ENCODE measurements at regions not wholly inside any gene's neighbourhood (a gene's known extent, or its start where the extent isn't known, plus 50 kb on each side); places are given as distances from the start of the nearest gene placed in this dataset.

DNA sequence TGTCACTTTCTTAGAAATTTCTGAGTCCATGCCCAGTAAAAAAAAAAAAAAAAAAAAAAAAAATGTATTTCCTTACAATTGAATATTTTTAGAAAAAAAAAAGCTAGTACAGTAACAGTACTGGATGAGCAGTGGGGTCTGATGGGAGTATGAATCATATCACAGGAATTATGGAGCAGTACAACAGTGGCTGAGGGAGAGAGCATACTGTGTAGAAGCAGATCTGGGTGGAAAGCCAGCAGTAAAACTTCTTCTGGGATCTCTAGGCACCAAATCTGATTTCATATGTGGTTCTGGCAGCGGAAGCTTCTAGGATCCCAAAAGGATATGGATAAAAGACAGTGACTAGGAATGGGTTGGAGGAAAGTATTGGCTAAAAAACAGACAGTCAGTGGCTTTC, 414.9 kb upstream of the FSHR start:
- TF ChIP-seq, protein P1, sequence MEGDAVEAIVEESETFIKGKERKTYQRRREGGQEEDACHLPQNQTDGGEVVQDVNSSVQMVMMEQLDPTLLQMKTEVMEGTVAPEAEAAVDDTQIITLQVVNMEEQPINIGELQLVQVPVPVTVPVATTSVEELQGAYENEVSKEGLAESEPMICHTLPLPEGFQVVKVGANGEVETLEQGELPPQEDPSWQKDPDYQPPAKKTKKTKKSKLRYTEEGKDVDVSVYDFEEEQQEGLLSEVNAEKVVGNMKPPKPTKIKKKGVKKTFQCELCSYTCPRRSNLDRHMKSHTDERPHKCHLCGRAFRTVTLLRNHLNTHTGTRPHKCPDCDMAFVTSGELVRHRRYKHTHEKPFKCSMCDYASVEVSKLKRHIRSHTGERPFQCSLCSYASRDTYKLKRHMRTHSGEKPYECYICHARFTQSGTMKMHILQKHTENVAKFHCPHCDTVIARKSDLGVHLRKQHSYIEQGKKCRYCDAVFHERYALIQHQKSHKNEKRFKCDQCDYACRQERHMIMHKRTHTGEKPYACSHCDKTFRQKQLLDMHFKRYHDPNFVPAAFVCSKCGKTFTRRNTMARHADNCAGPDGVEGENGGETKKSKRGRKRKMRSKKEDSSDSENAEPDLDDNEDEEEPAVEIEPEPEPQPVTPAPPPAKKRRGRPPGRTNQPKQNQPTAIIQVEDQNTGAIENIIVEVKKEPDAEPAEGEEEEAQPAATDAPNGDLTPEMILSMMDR (IDR thresholded peaks at IDR 0.05): no peak
- TF ChIP-seq POLR2AphosphoS5 (IDR thresholded peaks at IDR 0.05): no peak
- no peak for TF ChIP-seq POLR2A (IDR thresholded peaks at IDR 0.05)

Data from stomach (tissue), 4 donors.